ENCODE measurements at regions not wholly inside any gene's neighbourhood (a gene's known extent, or its start where the extent isn't known, plus 50 kb on each side); places are given as distances from the start of the nearest gene placed in this dataset.

GRCh38 chrX:142036116-142036515, 132.4 kb downstream of the MAGEC1 start:
- TF ChIP-seq ZNF302 (CRISPR knock-in tag; IDR thresholded peaks at IDR 0.05) (no peak), CTCF (IDR thresholded peaks at IDR 0.05) (no peak), MAX (IDR thresholded peaks at IDR 0.05) (no peak), RAD21 (conservative IDR thresholded peaks at IDR 0.05 in 1 of 2, IDR thresholded peaks at IDR 0.05 in 1 of 2) (no peak), KDM5A (IDR thresholded peaks at IDR 0.05) (no peak), EHMT2 (IDR thresholded peaks at IDR 0.05; ENCODE audit: low read depth) (no peak), JUN (IDR thresholded peaks at IDR 0.05) (no peak), SMC3 (IDR thresholded peaks at IDR 0.05) (no peak), MAZ (IDR thresholded peaks at IDR 0.05; ENCODE audit: borderline replicate concordance, low read depth, low read length) (no peak)

All from A549 (cell line).